ENCODE measurements at regions not wholly inside any gene's neighbourhood (a gene's known extent, or its start where the extent isn't known, plus 50 kb on each side); places are given as distances from the start of the nearest gene placed in this dataset.

GRCh38 chr21:41032541-41032940, 135.4 kb upstream of the BACE2 start:
- DNase-seq (ENCODE audit: low read depth): no peak
- no peak overlapping the region for H3K4me3 ChIP-seq (ENCODE audit: low read depth, low read length)

GRCh38 chr21:41037212-41037611, 130.7 kb upstream of the BACE2 start:
- no peak for DNase-seq (ENCODE audit: low read depth)
- no peak overlapping the region for H3K4me3 ChIP-seq (ENCODE audit: low read depth, low read length)

GRCh38 chr21:41037936-41038335, 130.0 kb upstream of the BACE2 start:
- H3K4me3 ChIP-seq (ENCODE audit: low read depth, low read length): no peak overlapping the region
- no peak for DNase-seq (ENCODE audit: low read depth)

- no peak overlapping the region for H3K4me3 ChIP-seq (ENCODE audit: low read depth, low read length)
- DNase-seq (ENCODE audit: low read depth): no peak
Measured at GRCh38 chr21:41043014-41043413, 124.9 kb upstream of the BACE2 start.

GRCh38 chr21:41045534-41046268, 122.3 kb upstream of the BACE2 start:
- DNase-seq (ENCODE audit: low read depth): no peak
- no peak overlapping the region for H3K4me3 ChIP-seq (ENCODE audit: low read depth, low read length)

- H3K4me3 ChIP-seq (ENCODE audit: low read depth, low read length): no peak overlapping the region
- no peak for DNase-seq (ENCODE audit: low read depth)
Measured at GRCh38 chr21:41048145-41048544, 119.8 kb upstream of the BACE2 start.

- no peak overlapping the region for H3K4me3 ChIP-seq (ENCODE audit: low read depth, low read length)
- DNase-seq (ENCODE audit: low read depth): no peak
Measured at GRCh38 chr21:41048623-41049022, 119.3 kb upstream of the BACE2 start.

- no peak overlapping the region for H3K4me3 ChIP-seq (ENCODE audit: low read depth, low read length)
- no peak for DNase-seq (ENCODE audit: low read depth)
Measured at GRCh38 chr21:41052820-41053555, 115.0 kb upstream of the BACE2 start.

GRCh38 chr21:41054018-41054578, 113.9 kb upstream of the BACE2 start:
- DNase-seq (ENCODE audit: low read depth): no peak
- H3K4me3 ChIP-seq (ENCODE audit: low read depth, low read length): no peak overlapping the region

GRCh38 chr21:41055266-41055665, 112.7 kb upstream of the BACE2 start:
- DNase-seq (ENCODE audit: low read depth): no peak
- no peak overlapping the region for H3K4me3 ChIP-seq (ENCODE audit: low read depth, low read length)

- DNase-seq (ENCODE audit: low read depth): no peak
- no peak overlapping the region for H3K4me3 ChIP-seq (ENCODE audit: low read depth, low read length)
Measured at GRCh38 chr21:41059871-41060270, 108.1 kb upstream of the BACE2 start.

GRCh38 chr21:41061701-41062100, 106.3 kb upstream of the BACE2 start:
- H3K4me3 ChIP-seq (ENCODE audit: low read depth, low read length): no peak overlapping the region
- no peak for DNase-seq (ENCODE audit: low read depth)

GRCh38 chr21:41064334-41064791, 103.6 kb upstream of the BACE2 start:
- no peak for DNase-seq (ENCODE audit: low read depth)
- no peak overlapping the region for H3K4me3 ChIP-seq (ENCODE audit: low read depth, low read length)

GRCh38 chr21:41064951-41065350, 103.0 kb upstream of the BACE2 start:
- no peak overlapping the region for H3K4me3 ChIP-seq (ENCODE audit: low read depth, low read length)
- DNase-seq (ENCODE audit: low read depth): no peak

- H3K4me3 ChIP-seq (ENCODE audit: low read depth, low read length): no peak overlapping the region
- DNase-seq (ENCODE audit: low read depth): no peak
Measured at GRCh38 chr21:41065539-41065938, 102.4 kb upstream of the BACE2 start.

GRCh38 chr21:41066086-41066938, 101.6 kb upstream of the BACE2 start:
- DNase-seq (ENCODE audit: low read depth): no peak
- no peak overlapping the region for H3K4me3 ChIP-seq (ENCODE audit: low read depth, low read length)

GRCh38 chr21:41067709-41068108, 100.3 kb upstream of the BACE2 start:
- DNase-seq (ENCODE audit: low read depth): no peak

GRCh38 chr21:41068496-41068895, 99.5 kb upstream of the BACE2 start:
- no peak for DNase-seq (ENCODE audit: low read depth)
- no peak overlapping the region for H3K4me3 ChIP-seq (ENCODE audit: low read depth, low read length)

More at GRCh38 chr21:41067709-41068108, 100.3 kb upstream of the BACE2 start:
- H3K4me3 ChIP-seq (ENCODE audit: low read depth, low read length): no peak overlapping the region

GRCh38 chr21:41068967-41069642, 98.9 kb upstream of the BACE2 start:
- no peak for DNase-seq (ENCODE audit: low read depth)
- H3K4me3 ChIP-seq (ENCODE audit: low read depth, low read length): no peak overlapping the region
